ENCODE measurements at regions not wholly inside any gene's neighbourhood (a gene's known extent, or its start where the extent isn't known, plus 50 kb on each side); places are given as distances from the start of the nearest gene placed in this dataset.
A peak's percentile ranks its signal among the peaks of the same experiment; 100 is the strongest.
"Not testable (repeated sequence)": the region's sequence is repeated elsewhere in the genome, so short reads cannot be mapped to it uniquely, and the experiment has no call there.

- no peak for DNase-seq
Observed at GRCh38 chr13:28572871-28573270, 77.9 kb upstream of the FLT1 start.

- not testable (repeated sequence) for DNase-seq
Observed at GRCh38 chr13:28570356-28570755, 75.4 kb upstream of the FLT1 start.

GRCh38 chr13:28569886-28570285 is 75.0 kb upstream of the FLT1 start:
- no peak for DNase-seq

GRCh38 chr13:28568286-28568685 is 73.4 kb upstream of the FLT1 start:
- DNase-seq, result no peak

GRCh38 chr13:28566891-28567290 is 72.0 kb upstream of the FLT1 start:
- DNase-seq, result no peak

- no peak for DNase-seq
Observed at GRCh38 chr13:28566283-28566682, 71.4 kb upstream of the FLT1 start.

GRCh38 chr13:28564030-28564429 is 69.1 kb upstream of the FLT1 start:
- no peak for DNase-seq

GRCh38 chr13:28563609-28564008 is 68.7 kb upstream of the FLT1 start:
- DNase-seq, result no peak

GRCh38 chr13:28560612-28561011 is 65.7 kb upstream of the FLT1 start:
- no peak for DNase-seq

GRCh38 chr13:28559636-28560259 is 64.8 kb upstream of the FLT1 start:
- no peak for DNase-seq

- DNase-seq, result no peak
Observed at GRCh38 chr13:28558567-28558966, 63.6 kb upstream of the FLT1 start.

GRCh38 chr13:28557725-28558520 is 63.0 kb upstream of the FLT1 start:
- DNase-seq, result no peak

- DNase-seq, result no peak
Observed at GRCh38 chr13:28555096-28555495, 60.2 kb upstream of the FLT1 start.

- no peak for DNase-seq
Observed at GRCh38 chr13:28553971-28554370, 59.0 kb upstream of the FLT1 start.

- DNase-seq, result peak; percentile 2
Observed at GRCh38 chr13:28552288-28552687, 57.4 kb upstream of the FLT1 start.

GRCh38 chr13:28551498-28551895 is 56.6 kb upstream of the FLT1 start:
- no peak for DNase-seq

- no peak for DNase-seq
Observed at GRCh38 chr13:28550721-28551497, 56.0 kb upstream of the FLT1 start.

- DNase-seq, result no peak
Observed at GRCh38 chr13:28550091-28550490, 55.2 kb upstream of the FLT1 start.

GRCh38 chr13:28548872-28549271 is 53.9 kb upstream of the FLT1 start:
- DNase-seq, result no peak

GRCh38 chr13:28548468-28548867 is 53.5 kb upstream of the FLT1 start:
- no peak for DNase-seq

- DNase-seq, result no peak
Observed at GRCh38 chr13:28545583-28546333, 50.8 kb upstream of the FLT1 start.
